ENCODE measurements at regions not wholly inside any gene's neighbourhood (a gene's known extent, or its start where the extent isn't known, plus 50 kb on each side); places are given as distances from the start of the nearest gene placed in this dataset.

DNA sequence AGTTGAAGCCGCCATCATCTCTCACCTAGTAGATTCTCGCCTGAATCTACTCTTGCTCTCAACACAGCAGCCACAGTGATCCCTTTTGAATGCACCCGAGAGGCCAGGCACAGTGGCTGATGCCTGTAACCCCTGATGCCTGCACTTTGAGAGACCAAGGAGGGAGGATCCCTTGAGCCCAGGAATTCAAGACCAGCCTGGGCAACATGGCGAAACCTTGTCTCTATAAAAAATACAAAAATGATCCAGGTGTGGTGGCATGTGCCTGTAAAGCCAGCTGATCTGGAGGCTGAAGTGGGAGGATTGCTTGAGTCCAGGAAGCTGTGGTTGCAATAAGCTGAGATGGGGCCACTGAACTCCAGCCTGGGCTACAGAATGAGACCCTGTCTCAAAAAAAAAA, 60.3 kb upstream of the EML4 start:
- no peak for DNase-seq (ENCODE audit: low read depth)

DNA sequence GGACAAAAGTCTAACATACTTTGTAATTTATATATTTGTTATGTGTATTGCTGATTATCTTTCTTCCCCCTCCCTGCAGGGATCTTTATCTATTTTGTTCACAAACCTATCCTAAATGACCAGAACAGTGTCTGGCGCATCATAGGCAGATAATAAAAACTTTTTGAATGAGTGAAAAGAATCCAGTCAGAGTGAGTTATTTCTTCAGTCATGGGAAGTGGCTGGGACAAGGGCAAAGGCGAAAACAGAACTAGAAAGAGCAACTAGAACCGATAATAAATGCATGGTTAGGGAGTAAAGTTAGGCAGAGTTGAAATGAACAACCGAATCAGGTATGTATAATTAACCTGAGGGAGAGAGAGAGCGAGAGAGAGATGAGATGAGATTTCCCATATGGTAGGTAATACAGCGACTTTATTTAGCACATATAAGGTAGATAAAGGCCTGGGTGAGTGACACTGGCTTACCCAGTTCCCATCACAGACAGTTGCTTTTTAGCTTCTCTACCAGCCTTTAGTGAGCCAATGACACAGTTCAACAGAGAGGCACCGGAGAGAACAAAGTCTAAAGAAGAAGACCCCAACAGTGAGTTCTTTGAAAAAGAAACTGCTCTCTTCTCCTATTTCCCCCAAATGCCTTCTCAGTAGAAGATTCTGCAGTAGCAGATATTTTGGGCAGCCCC, 59.1 kb upstream of the EML4 start:
- DNase-seq (ENCODE audit: low read depth) = no peak

DNA sequence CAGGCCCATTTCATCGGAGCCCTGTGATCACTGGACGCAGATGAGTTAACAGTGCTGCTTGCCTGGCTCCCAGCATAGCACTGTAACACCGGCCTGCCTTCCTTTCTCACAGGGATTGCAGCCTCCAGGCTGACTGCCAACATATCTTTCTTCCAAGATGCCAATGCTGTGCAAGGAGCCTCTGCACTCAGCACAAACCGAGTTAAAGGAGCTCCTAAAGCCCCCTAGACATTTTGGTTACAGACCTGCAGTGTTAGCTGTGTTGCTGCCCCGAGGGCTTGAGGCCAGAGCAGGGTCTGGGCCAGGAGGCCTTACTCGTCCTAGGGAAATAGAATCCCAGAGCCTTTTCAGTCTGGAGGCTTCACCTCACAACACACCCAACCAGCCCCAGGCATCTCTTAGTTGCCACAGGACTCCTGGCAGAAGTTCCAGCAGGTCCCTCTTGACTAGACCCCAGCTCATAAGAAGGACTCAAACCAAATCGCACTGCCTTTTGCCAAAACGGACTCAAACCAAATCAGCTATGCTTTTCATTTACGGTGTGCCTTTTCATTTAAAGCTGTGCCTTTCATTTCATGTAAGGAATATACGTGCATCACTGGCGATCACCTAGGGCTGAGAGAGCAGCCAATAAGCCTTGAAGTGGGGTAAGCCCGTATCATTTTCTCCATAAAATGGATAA, 58.4 kb upstream of the EML4 start:
- DNase-seq (ENCODE audit: low read depth) = no peak

GRCh38 chr2:42112418-42112817, 56.7 kb upstream of the EML4 start:
- DNase-seq (ENCODE audit: low read depth) = no peak

- no peak for DNase-seq (ENCODE audit: low read depth)
Observed at GRCh38 chr2:42113452-42113851, 55.7 kb upstream of the EML4 start.

DNA sequence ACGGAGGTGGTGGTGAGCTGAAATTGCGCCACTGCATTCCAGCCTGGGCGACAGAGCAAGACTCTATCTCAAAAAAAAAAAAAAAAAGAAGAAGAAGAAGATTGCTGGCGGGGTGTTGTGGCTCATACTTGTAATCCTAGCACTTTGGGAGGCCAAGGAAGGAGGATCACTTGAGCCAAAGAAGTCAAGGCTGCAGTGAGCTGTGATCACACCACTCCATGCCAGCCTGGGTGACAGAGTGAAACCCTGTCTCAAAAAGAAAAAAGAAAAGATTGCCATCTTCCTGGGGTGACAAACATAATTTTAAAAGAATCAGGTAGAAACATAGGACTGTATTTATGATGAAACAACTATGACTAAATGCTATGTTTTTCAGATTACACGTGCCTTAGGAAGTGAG, 55.1 kb upstream of the EML4 start:
- no peak for DNase-seq (ENCODE audit: low read depth)

DNA sequence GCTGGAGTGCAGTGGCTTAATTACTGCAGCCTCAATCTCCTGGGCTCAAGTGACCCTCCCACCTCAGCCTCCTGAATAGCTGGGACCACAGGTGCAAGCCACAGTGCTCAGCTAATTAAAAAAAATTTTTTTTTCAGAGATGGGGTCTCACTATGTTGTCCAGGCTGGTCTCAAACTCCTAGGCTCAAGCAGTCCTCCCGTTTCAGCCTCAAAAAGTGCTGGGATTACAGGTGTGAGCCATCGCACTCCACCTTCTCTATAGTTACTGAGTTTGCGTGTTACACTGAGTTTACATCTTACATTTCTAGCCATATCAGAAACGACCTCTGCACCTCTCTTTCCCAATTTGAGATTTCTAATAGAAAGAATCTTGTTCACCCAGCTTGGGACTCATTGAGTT, 53.6 kb upstream of the EML4 start:
- no peak for DNase-seq (ENCODE audit: low read depth)

- DNase-seq (ENCODE audit: low read depth) = peak; percentile 61
Observed at GRCh38 chr2:42116195-42117181, 52.7 kb upstream of the EML4 start.

GRCh38 chr2:42117182-42117579, 52.0 kb upstream of the EML4 start:
- DNase-seq (ENCODE audit: low read depth) = no peak

DNA sequence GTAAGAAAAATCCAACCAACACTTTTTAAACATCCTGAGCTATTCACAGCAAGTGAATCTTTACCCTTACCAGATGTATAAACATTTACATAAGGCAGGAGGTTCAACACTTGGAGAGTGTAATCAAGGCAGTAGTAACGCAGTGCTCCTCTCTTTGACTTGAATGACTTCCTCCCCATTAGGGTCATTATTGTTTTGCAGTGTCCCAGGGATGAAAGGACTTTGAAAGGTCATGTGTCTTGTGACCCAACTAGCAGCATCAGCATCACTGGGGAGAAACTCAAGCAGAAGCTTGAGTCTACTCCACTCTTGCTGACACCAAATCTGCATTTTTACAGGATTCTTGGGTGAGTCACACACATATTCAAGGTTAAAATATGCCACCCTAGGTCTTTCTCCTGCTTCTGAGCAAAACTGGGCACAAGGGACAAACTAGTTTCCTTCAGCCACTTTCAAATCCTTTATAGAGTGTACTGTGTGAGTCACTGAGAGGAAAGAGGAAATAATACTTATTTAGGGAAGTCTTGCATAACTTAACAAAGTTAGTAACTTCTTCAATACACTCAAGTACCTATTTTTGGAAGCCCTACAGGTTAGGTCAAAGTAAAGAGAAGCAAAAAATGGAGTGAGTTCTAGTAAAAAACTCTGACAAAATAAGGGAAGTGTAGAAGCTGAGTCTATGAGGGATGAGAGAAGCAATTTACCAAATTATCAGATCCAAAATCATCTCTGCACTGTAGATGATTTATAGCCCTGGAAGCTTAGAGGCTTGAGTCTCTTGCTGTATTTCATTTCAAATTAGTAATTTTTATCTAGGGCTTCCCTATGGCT, 51.0 kb upstream of the EML4 start:
- peak; percentile 81 for DNase-seq (ENCODE audit: low read depth)

DNA sequence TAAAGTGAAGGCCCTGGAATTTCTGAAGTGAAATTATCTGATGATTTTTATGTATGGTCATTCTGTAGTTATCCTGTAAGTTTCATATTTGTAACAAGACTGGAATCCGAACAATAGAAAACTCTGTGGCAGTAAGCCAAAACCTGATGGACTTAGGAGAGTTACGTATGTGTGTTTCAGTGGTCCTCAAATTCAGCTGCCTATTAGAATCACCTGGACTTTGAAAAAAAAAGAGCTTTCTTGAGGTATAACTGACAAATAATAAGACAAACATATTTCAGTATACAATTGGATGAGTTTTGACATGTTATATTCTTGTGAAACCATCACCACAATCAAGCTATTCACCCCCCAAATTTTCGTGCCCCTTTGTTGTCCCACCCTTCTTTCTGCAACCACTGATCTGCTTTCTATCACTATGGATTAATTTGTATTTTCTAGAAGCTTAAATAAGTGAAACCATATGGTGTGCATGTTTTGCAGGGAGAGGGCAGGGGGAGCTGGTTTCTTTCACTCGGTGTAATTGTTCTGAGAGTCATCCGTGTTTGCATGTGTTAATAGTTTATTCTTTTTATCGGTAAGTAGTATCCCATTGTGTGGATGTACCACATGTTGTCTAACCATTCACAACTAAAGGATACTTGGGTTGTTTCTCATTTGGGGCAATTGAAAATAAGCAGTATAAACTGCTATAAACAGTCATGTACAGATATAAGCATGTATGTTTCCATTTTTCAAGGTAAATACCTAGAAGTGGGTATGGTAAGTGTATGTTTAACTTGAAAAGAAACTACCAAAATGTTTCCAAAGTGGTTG, 50.2 kb upstream of the EML4 start:
- DNase-seq (ENCODE audit: low read depth) = no peak

Measured in GM04503 (cell line).